ENCODE measurements at regions not wholly inside any gene's neighbourhood (a gene's known extent, or its start where the extent isn't known, plus 50 kb on each side); places are given as distances from the start of the nearest gene placed in this dataset.

GRCh38 chr2:57728691-57729090, 317.9 kb upstream of the VRK2 start:
- no peak for TF ChIP-seq TOX (CRISPR knock-in tag; IDR thresholded peaks at IDR 0.05; ENCODE audit: borderline replicate concordance)
- TF ChIP-seq ISL1 (CRISPR knock-in tag; IDR thresholded peaks at IDR 0.05), result no peak
- TF ChIP-seq ZNF565 (CRISPR knock-in tag; conservative IDR thresholded peaks at IDR 0.05; ENCODE audit: low read depth), result no peak
- no peak for TF ChIP-seq PATZ1 (CRISPR knock-in tag; IDR thresholded peaks at IDR 0.05; ENCODE audit: borderline replicate concordance)
- TF ChIP-seq ARNTL (CRISPR knock-in tag; IDR thresholded peaks at IDR 0.05; ENCODE audit: borderline replicate concordance, low read depth), result no peak
- no peak for TF ChIP-seq ZFP30 (CRISPR knock-in tag; IDR thresholded peaks at IDR 0.05)
- no peak for TF ChIP-seq ZFP3 (CRISPR knock-in tag; IDR thresholded peaks at IDR 0.05)
- TF ChIP-seq ZNF70 (CRISPR knock-in tag; IDR thresholded peaks at IDR 0.05), result no peak
- TF ChIP-seq PPARA (CRISPR knock-in tag; IDR thresholded peaks at IDR 0.05; ENCODE audit: borderline replicate concordance), result no peak
- no peak for TF ChIP-seq BACH2 (CRISPR knock-in tag; IDR thresholded peaks at IDR 0.05; ENCODE audit: borderline replicate concordance)
- no peak for TF ChIP-seq CSDC2 (CRISPR knock-in tag; IDR thresholded peaks at IDR 0.05)
- TF ChIP-seq RARB (CRISPR knock-in tag; IDR thresholded peaks at IDR 0.05), result no peak
- TF ChIP-seq TCF4 (CRISPR knock-in tag; IDR thresholded peaks at IDR 0.05; ENCODE audit: borderline replicate concordance), result no peak

Data from SK-N-SH treated with all-trans-retinoic acid at 6 μM for 48 hours (cell line).